Endothelial cell of umbilical vein (primary cell): ENCODE measurements at regions not wholly inside any gene's neighbourhood (a gene's known extent, or its start where the extent isn't known, plus 50 kb on each side); places are given as distances from the start of the nearest gene placed in this dataset.
"Not testable (repeated sequence)": the region's sequence is repeated elsewhere in the genome, so short reads cannot be mapped to it uniquely, and the experiment has no call there.

Source experiments
- BruUV-seq: library from RNA; stranded (reverse); fragments of 400-500 nt; replicated peaks from 2 replicates; lab custom pipeline; 2021; lab: Mats Ljungman, UMichigan
- CTCF ChIA-PET: fragments of 300-600, 350-600 bp; sonication (Branson Sonifier 250); formaldehyde crosslinking; loops from one replicate; lab custom pipeline; 2021; ENCODE audit warnings: antibody characterized with exemption, inconsistent platforms; lab: Charles Lee
- POLR2A ChIA-PET: fragments of 300-600, 350-600 bp; sonication (Branson Sonifier 250); formaldehyde crosslinking; loops from one replicate; lab custom pipeline; 2021; ENCODE audit warnings: antibody characterized with exemption, inconsistent platforms; lab: Charles Lee
- DNase-seq: peaks from one replicate; pipeline ENCODE4 v3.0.0-alpha.2; 2011; ENCODE audit warnings: low read depth, low spot score
- FAIRE-seq: peaks from 2 replicates; lab custom pipeline; 2011; peaks lifted over from hg19 to GRCh38; lab: Jason Lieb, UNC
- H2AFZ ChIP-seq: 2 replicates; pipeline ENCODE4 v1.6.0; 2012; ENCODE audit warnings: low read depth, low read length, control low read depth, inconsistent platforms
- H3K27ac ChIP-seq: 2 replicates; pipeline ENCODE4 v1.5.1; 2011; ENCODE audit warnings: low read depth, mild to moderate bottlenecking, control low read depth, low read length, moderate library complexity; ENCODE audit not compliant: insufficient read depth
- H3K27me3 ChIP-seq, 2 experiments: 2 replicates each; pipeline versions ENCODE4 v1.6.0 to v1.6.1; 2011; ENCODE audit warnings: low read length in 2 of 2, mixed read lengths in 1 of 2; ENCODE audit not compliant: control insufficient read depth in 2 of 2, insufficient read depth in 2 of 2
- H3K36me3 ChIP-seq, 2 experiments: 2 replicates in 1 of 2; 3 replicates in 1 of 2; pipeline ENCODE4 v1.5.1; 2011; ENCODE audit warnings: low read length in 2 of 2, mild to moderate bottlenecking in 1 of 2, moderate library complexity in 1 of 2; ENCODE audit not compliant: control insufficient read depth in 2 of 2, insufficient read depth in 2 of 2; ENCODE audit errors: extremely low read depth in 1 of 2
- H3K4me1 ChIP-seq: 3 replicates; pipeline ENCODE4 v1.5.1; 2011; ENCODE audit warnings: mild to moderate bottlenecking, low read length; ENCODE audit not compliant: control insufficient read depth, insufficient read depth; ENCODE audit errors: extremely low read depth
- H3K4me2 ChIP-seq: 2 replicates; pipeline ENCODE4 v1.6.1; 2011; ENCODE audit warnings: low read length, control low read depth, mixed read lengths; ENCODE audit not compliant: insufficient read depth
- H3K4me3 ChIP-seq, 3 experiments: fragments of 200-600 bp in 1 of 3; sonication (generic), shearing (Covaris generic) in 1 of 3; replicated peaks in 1 of 3; 2 replicates each; pipeline ENCODE4 v1.5.1; 2011 to 2016; ENCODE audit warnings: control low read depth in 3 of 3, low read length in 3 of 3, mild to moderate bottlenecking in 2 of 3, inconsistent platforms in 1 of 3, low read depth in 1 of 3, moderate library complexity in 1 of 3; ENCODE audit not compliant: insufficient read depth in 1 of 3
- H3K79me2 ChIP-seq: 2 replicates; pipeline ENCODE4 v1.6.0; 2012; ENCODE audit warnings: low read length, inconsistent platforms; ENCODE audit not compliant: control insufficient read depth, insufficient read depth
- H3K9ac ChIP-seq: replicated peaks from 2 replicates; pipeline ENCODE3; 2011; ENCODE audit warnings: low read length, control low read depth; ENCODE audit not compliant: insufficient read depth; ENCODE audit errors: extremely low read depth
- H3K9me1 ChIP-seq: replicated peaks from 3 replicates; pipeline ENCODE4 v1.6.0; 2011; ENCODE audit warnings: mild to moderate bottlenecking, low read length; ENCODE audit not compliant: control insufficient read depth, insufficient read depth; ENCODE audit errors: extremely low read depth
- H3K9me3 ChIP-seq: replicated peaks from 2 replicates; pipeline ENCODE4 v1.5.1; 2012; ENCODE audit warnings: low read length, inconsistent platforms; ENCODE audit not compliant: control insufficient read depth, insufficient read depth
- H4K20me1 ChIP-seq: replicated peaks from 2 replicates; pipeline ENCODE3; 2011; ENCODE audit warnings: mild to moderate bottlenecking, low read length; ENCODE audit not compliant: control insufficient read depth, insufficient read depth; ENCODE audit errors: extremely low read depth
- CTCF ChIP-seq, 2 donors: IDR thresholded peaks; 1 replicate in 1 of 2; 2 replicates in 1 of 2; pipeline ENCODE4 v1.5.1; 2011; ENCODE audit warnings: low read length in 2 of 2, mild to moderate bottlenecking in 2 of 2, moderate library complexity in 2 of 2, control low read depth in 1 of 2, inconsistent platforms in 1 of 2, low read depth in 1 of 2; ENCODE audit not compliant: insufficient read depth in 1 of 2; ENCODE audit errors: extremely low read depth in 1 of 2
- FOS ChIP-seq: IDR thresholded peaks from 2 replicates; pipeline ENCODE4 v1.6.1; 2011; ENCODE audit warnings: mild to moderate bottlenecking, low read length, moderate library complexity, borderline replicate concordance; ENCODE audit not compliant: insufficient read depth
- JUN ChIP-seq: IDR thresholded peaks from 2 replicates; pipeline ENCODE4 v1.6.1; 2011; ENCODE audit warnings: borderline replicate concordance, low read depth; ENCODE audit not compliant: insufficient read length, insufficient read depth
- MAX ChIP-seq: IDR thresholded peaks from 2 replicates; pipeline ENCODE4 v1.6.1; 2011; ENCODE audit not compliant: insufficient read depth, insufficient read length
- POLR2A ChIP-seq: IDR thresholded peaks from 2 replicates; pipeline ENCODE4 v1.6.1; 2012; ENCODE audit warnings: low read depth, mild to moderate bottlenecking, control low read depth, low read length
- dilution Hi-C: fragments of 300-500 bp; cut with MboI; formaldehyde crosslinking; loops from one replicate; pipeline ENCODE4 v1.15.0; 2019; ENCODE audit warnings: low sequenced_read_pairs; ENCODE audit not compliant: extremely low pct_ligation_motif_present
- intact Hi-C: fragments of 100-400 bp; cut with micrococcal nuclease; formaldehyde crosslinking; loops from one replicate; pipeline ENCODE4 v1.10.0; 2022

- ChIA-PET POLR2A (no interaction called here), CTCF (no interaction called here)
- Histone ChIP-seq H3K36me3 (no peaks in the 10 kb centered on the region), H3K9me1 (no peaks in the 10 kb centered on the region), H2AFZ (no peak overlapping the region), H3K9ac (no peak overlapping the region), H3K27ac (no peak overlapping the region), H3K4me2 (no peak overlapping the region), H3K9me3 (peaks cover 2% of the 10 kb centered on the region), H3K4me3 (no peak overlapping the region), H3K4me1 (no peaks in the 10 kb centered on the region), H3K79me2 (no peaks in the 10 kb centered on the region), H3K27me3 (no peaks in the 10 kb centered on the region), H4K20me1 (no peaks in the 10 kb centered on the region)
- no TSS peak for BruUV-seq
- no peak for TF ChIP-seq CTCF (IDR thresholded peaks at IDR 0.05; ENCODE audit: extremely low read depth in 1 of 2, insufficient read depth in 1 of 2, low read depth in 1 of 2, low read length in 2 of 2)
- no peak for TF ChIP-seq FOS
- TF ChIP-seq JUN, result no peak
- no peak for TF ChIP-seq POLR2A
- no peak for TF ChIP-seq MAX
- dilution Hi-C loops, result no loop called here
- no peak for DNase-seq
- intact Hi-C loops, result no loop called here
- FAIRE-seq, result no peak
Measured at GRCh38 chr4:179719766-179720450, 2277.7 kb upstream of the AGA start.

GRCh38 chr4:179726491-179726890 is 2284.3 kb upstream of the AGA start:
- CTCF ChIA-PET, H3K9me3 ChIP-seq, H3K9me1 ChIP-seq, FAIRE-seq, H3K4me1 ChIP-seq, H3K9ac ChIP-seq, intact Hi-C loops, BruUV-seq, H3K27ac ChIP-seq, POLR2A ChIA-PET, H4K20me1 ChIP-seq, H3K27me3 ChIP-seq, DNase-seq, H3K4me2 ChIP-seq, H3K79me2 ChIP-seq, H3K36me3 ChIP-seq, H2AFZ ChIP-seq, H3K4me3 ChIP-seq, dilution Hi-C loops: not testable (repeated sequence)
